Lower leg skin (tissue), 4 donors: ENCODE measurements at regions not wholly inside any gene's neighbourhood (a gene's known extent, or its start where the extent isn't known, plus 50 kb on each side); places are given as distances from the start of the nearest gene placed in this dataset.

Experiments
- DNase-seq, 2 donors: peaks; one replicate each; pipeline ENCODE4 v3.0.0-alpha.2; 2019; ENCODE audit warnings: low spot score in 2 of 2
- H3K4me3 ChIP-seq: fragments of 200-600 bp; sonication (generic); 2 replicates; pipeline ENCODE4 v1.5.1; 2017; ENCODE audit warnings: mild to moderate bottlenecking, low read depth; ENCODE audit not compliant: poor library complexity, severe bottlenecking
- POLR2A ChIP-seq, 2 donors: fragments of 450-650 bp; IDR thresholded peaks; one replicate each; pipeline ENCODE4 v1.6.1; 2016 to 2017; ENCODE audit warnings: antibody characterized with exemption in 2 of 2, mild to moderate bottlenecking in 1 of 2, moderate library complexity in 1 of 2
- whole genome bisulfite sequencing, 2 donors: methylation state at CpG; one replicate each; pipeline ENCODE4 v1.1.5; 2018; 5-methylcytosine and 5-hydroxymethylcytosine counted together
- intact Hi-C: fragments of 100-400 bp; cut with DNase I; formaldehyde crosslinking; loops from one replicate; pipeline ENCODE4 v1.15.0; 2023; ENCODE audit warnings: low total_unique reads
- TF ChIP-seq, protein P1 (sequence below), 3 donors: fragments of 450-650 bp; IDR thresholded peaks; one replicate each; pipeline ENCODE4 v1.5.1; 2016; ENCODE audit warnings: antibody characterized with exemption in 3 of 3, mild to moderate bottlenecking in 3 of 3, moderate library complexity in 2 of 3

DNA sequence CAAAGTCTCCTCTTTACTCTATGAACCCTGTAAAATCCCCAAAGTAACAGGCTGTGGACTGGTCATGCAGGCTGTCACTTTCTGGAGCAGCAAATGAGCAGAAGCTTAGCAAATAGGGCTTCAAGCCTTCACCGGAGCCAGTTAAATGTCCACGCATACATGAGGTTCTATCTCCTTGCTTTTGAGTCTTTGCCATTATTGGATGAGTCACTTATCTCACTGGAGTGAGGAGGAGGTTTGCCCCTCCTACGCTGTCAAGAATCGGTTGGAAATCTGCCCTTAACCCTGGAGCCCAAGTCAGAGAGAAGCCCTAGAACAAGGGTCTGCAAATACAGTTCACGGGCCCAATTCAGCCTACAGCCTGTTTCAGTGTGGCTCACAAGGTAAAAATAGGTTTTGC, 126.1 kb upstream of the CTNNB1 start:
- TF ChIP-seq, protein P1, sequence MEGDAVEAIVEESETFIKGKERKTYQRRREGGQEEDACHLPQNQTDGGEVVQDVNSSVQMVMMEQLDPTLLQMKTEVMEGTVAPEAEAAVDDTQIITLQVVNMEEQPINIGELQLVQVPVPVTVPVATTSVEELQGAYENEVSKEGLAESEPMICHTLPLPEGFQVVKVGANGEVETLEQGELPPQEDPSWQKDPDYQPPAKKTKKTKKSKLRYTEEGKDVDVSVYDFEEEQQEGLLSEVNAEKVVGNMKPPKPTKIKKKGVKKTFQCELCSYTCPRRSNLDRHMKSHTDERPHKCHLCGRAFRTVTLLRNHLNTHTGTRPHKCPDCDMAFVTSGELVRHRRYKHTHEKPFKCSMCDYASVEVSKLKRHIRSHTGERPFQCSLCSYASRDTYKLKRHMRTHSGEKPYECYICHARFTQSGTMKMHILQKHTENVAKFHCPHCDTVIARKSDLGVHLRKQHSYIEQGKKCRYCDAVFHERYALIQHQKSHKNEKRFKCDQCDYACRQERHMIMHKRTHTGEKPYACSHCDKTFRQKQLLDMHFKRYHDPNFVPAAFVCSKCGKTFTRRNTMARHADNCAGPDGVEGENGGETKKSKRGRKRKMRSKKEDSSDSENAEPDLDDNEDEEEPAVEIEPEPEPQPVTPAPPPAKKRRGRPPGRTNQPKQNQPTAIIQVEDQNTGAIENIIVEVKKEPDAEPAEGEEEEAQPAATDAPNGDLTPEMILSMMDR (IDR thresholded peaks at IDR 0.05): no peak
- TF ChIP-seq POLR2A (IDR thresholded peaks at IDR 0.05): no peak
- intact Hi-C loops: no loop called here
- DNase-seq: no peak
- 57 to 72% methylated on average over 5 of the region's 5 CpGs for WGBS, 2 donors
- no peak overlapping the region for H3K4me3 ChIP-seq

DNA sequence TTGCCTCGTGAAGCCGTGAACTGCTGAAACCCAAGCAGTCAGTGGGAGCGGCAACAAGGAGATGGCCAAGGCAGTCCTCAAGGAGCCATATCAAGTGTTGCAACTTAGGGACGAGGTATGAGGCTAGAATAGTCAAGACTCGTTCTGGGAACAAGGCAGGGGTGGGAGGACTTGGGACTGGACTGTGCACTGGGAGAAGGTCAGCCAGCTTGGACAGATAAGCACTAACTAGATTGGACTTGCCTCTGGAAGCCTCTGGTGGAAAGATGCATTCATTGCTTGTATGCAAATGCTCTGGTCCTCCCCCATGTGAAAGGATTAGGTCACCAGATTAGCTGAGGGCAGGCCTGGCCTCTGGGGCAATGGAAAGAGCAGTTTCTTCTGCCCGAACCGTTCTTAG, 123.3 kb upstream of the CTNNB1 start:
- intact Hi-C loops: no loop called here
- no peak overlapping the region for H3K4me3 ChIP-seq
- no peak for DNase-seq
- TF ChIP-seq POLR2A (IDR thresholded peaks at IDR 0.05): no peak
- TF ChIP-seq, protein P1 (IDR thresholded peaks at IDR 0.05): no peak
- 44 to 55% methylated on average over 7 of the region's 7 CpGs for WGBS, 2 donors

DNA sequence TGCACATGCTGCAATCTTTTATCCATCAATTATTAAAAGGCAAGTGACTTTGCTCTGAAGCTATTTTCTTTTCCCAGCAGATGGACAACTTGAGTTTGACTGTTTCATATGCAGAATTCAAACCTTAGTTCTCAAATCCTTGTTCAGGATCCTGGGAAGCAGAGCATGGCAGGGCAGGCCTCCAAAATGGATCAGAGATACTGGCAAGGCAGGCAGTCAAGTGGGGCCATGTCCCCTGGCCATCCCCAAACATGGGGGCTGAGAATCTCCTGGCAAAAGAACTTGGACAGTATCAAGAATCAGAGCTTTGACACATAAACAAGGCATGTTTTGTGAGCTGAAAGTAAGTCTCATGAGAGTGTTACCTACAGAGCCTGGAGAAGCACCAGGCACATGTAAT, 122.9 kb upstream of the CTNNB1 start:
- DNase-seq: no peak
- TF ChIP-seq POLR2A (IDR thresholded peaks at IDR 0.05): no peak
- TF ChIP-seq, protein P1 (IDR thresholded peaks at IDR 0.05): no peak
- intact Hi-C loops: no loop called here
- no peak overlapping the region for H3K4me3 ChIP-seq

DNA sequence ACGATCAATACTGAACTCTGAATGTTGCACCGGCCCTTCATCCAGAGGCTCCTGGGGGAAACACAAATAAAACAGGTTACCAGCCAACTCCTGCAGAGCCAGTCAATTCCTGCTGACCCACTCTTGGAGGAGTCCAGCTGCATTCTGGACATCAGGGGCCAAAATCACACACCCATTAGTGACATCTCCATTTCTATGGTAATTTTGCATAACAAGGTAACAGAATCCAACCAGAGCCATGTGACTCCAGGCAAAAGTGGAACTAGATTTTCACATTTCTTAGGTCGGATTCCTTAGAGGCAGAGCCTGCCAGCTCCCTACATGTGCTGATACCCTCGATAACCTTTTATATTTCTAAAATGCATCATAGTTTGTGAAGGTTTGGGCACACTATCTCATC, 119.2 kb upstream of the CTNNB1 start:
- TF ChIP-seq POLR2A (IDR thresholded peaks at IDR 0.05): no peak
- TF ChIP-seq, protein P1 (IDR thresholded peaks at IDR 0.05): no peak
- no peak overlapping the region for H3K4me3 ChIP-seq
- intact Hi-C loops: no loop called here
- 83 to 88% methylated on average over 4 of the region's 4 CpGs for WGBS, 2 donors
- DNase-seq: no peak

DNA sequence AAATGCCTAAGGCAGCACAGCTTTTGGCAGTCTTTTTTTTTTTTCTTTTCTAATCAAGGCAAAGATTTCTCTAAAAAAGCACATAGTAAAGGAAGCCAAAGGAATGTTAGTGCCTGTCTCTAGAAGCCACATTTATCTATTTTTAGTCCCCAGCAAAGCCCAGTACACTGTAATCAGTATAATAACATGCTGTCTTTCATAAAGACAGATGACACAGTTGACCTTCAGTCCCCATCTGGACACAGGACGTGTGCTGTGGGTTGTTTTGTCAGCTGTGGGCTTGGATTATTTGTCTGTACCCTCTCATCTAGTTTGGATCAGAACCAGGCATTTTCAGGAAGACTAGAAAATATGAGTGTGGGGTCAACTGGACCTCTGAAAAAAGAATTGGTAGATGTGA, 110.4 kb upstream of the CTNNB1 start:
- TF ChIP-seq, protein P1 (IDR thresholded peaks at IDR 0.05): no peak
- no peak for TF ChIP-seq POLR2A (IDR thresholded peaks at IDR 0.05)
- no peak overlapping the region for H3K4me3 ChIP-seq
- intact Hi-C loops: no loop called here
- 28 to 56% methylated on average over 1 of the region's 1 CpG for WGBS, 2 donors
- DNase-seq: no peak

DNA sequence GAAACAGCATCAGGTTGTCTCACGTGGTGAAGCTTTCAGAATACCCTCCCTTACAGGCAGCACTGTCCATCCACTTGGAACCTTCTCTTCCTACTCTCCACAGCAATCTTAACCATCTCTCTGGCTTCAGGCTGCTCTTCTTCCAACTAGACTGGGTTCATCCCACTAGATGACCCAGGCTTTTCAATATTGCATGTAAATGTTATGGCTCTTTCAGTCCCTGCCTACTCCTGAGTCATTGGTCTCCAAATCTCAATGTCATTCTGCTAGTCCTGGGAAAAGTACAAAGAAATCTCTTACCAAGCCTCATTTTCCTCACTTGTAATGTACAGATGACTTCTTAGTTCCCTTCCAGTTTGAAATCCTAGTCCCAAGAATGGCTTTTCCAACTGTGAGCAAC, 109.7 kb upstream of the CTNNB1 start:
- WGBS, 2 donors: 79 to 97% methylated on average over 1 of the region's 1 CpG
- H3K4me3 ChIP-seq: no peak overlapping the region
- TF ChIP-seq POLR2A (IDR thresholded peaks at IDR 0.05): no peak
- TF ChIP-seq, protein P1 (IDR thresholded peaks at IDR 0.05): no peak
- intact Hi-C loops: no loop called here
- DNase-seq: no peak
